ENCODE measurements at regions not wholly inside any gene's neighbourhood (a gene's known extent, or its start where the extent isn't known, plus 50 kb on each side); places are given as distances from the start of the nearest gene placed in this dataset.

GRCh38 chr2:109669731-109670130 is 55.6 kb downstream of the SOWAHC start:
- no peak for TF ChIP-seq CTCF (IDR thresholded peaks at IDR 0.05; ENCODE audit: low read length)
- TF ChIP-seq EZH2 (optimal IDR thresholded peaks at IDR 0.05; ENCODE audit: low read depth, low read length) = no peak
- TF ChIP-seq EZH2phosphoT487 (IDR thresholded peaks at IDR 0.05; ENCODE audit: low read length) = no peak
